CD14-positive monocyte (primary cell): ENCODE measurements at regions not wholly inside any gene's neighbourhood (a gene's known extent, or its start where the extent isn't known, plus 50 kb on each side); places are given as distances from the start of the nearest gene placed in this dataset.

Experiments
- DNase-seq, 3 donors: peaks; one replicate each; pipeline ENCODE4 v3.0.0-alpha.2; 2011 to 2022
- H2AFZ ChIP-seq: 2 replicates; pipeline ENCODE4 v1.6.0; 2012; ENCODE audit warnings: mild to moderate bottlenecking, low read depth, low read length, inconsistent platforms; ENCODE audit not compliant: insufficient read depth, poor library complexity, severe bottlenecking
- H3K27ac ChIP-seq, 2 donors: 1 replicate in 1 of 2; 2 replicates in 1 of 2; pipeline ENCODE4 v1.5.1; 2012 to 2013; ENCODE audit warnings: low read length in 2 of 2, control low read depth in 1 of 2, inconsistent platforms in 1 of 2, low read depth in 1 of 2, mild to moderate bottlenecking in 1 of 2
- H3K27me3 ChIP-seq, 2 donors: one replicate each; pipeline versions ENCODE4 v1.6.0 to v1.6.1; 2011 to 2013; ENCODE audit warnings: low read length in 2 of 2; ENCODE audit not compliant: control insufficient read depth in 2 of 2, insufficient read depth in 2 of 2
- H3K36me3 ChIP-seq, 2 donors: replicated peaks in 1 of 2; 1 replicate in 1 of 2; 2 replicates in 1 of 2; pipeline versions ENCODE4 v1.5.1 to v1.6.1; 2012 to 2013; ENCODE audit warnings: low read length in 2 of 2, control low read depth in 1 of 2, inconsistent platforms in 1 of 2, mild to moderate bottlenecking in 1 of 2; ENCODE audit not compliant: insufficient read depth in 2 of 2, control insufficient read depth in 1 of 2
- H3K4me1 ChIP-seq, 2 donors: 1 replicate in 1 of 2; 2 replicates in 1 of 2; pipeline versions ENCODE4 v1.5.1 to v1.6.1; 2012 to 2013; ENCODE audit warnings: low read length in 2 of 2, control low read depth in 1 of 2, inconsistent platforms in 1 of 2, mild to moderate bottlenecking in 1 of 2, moderate library complexity in 1 of 2; ENCODE audit not compliant: insufficient read depth in 2 of 2, control insufficient read depth in 1 of 2
- H3K4me2 ChIP-seq: replicated peaks from 2 replicates; pipeline ENCODE3; 2012; ENCODE audit warnings: low read length, moderate library complexity, mild to moderate bottlenecking; ENCODE audit not compliant: poor library complexity, severe bottlenecking; ENCODE audit errors: extremely low read depth
- H3K4me3 ChIP-seq, 3 experiments: fragments of 200-600 bp in 1 of 3; sonication (generic) in 1 of 3; replicated peaks in 1 of 3; 1 replicate in 2 of 3; 2 replicates in 1 of 3; pipeline ENCODE4 v1.5.1; 2011 to 2013; ENCODE audit warnings: low read length in 3 of 3, mild to moderate bottlenecking in 3 of 3, control low read depth in 2 of 3, low read depth in 2 of 3, inconsistent platforms in 1 of 3, moderate library complexity in 1 of 3
- H3K79me2 ChIP-seq: 2 replicates; pipeline ENCODE4 v1.6.0; 2012; ENCODE audit warnings: mild to moderate bottlenecking, control low read depth, inconsistent platforms, low read length, moderate library complexity; ENCODE audit not compliant: insufficient read depth
- H3K9ac ChIP-seq: 2 replicates; pipeline ENCODE4 v1.6.0; 2017; ENCODE audit warnings: low read length, mild to moderate bottlenecking; ENCODE audit not compliant: insufficient read depth, poor library complexity, severe bottlenecking
- H3K9me3 ChIP-seq, 2 donors: replicated peaks in 1 of 2; 1 replicate in 1 of 2; 2 replicates in 1 of 2; pipeline versions ENCODE4 v1.5.1 to v1.6.1; 2012 to 2013; ENCODE audit warnings: low read length in 2 of 2, control low read depth in 1 of 2; ENCODE audit not compliant: control insufficient read depth in 1 of 2, insufficient read depth in 1 of 2
- H4K20me1 ChIP-seq: 2 replicates; pipeline ENCODE4 v1.6.0; 2012; ENCODE audit warnings: mild to moderate bottlenecking, low read length, control low read depth, moderate library complexity; ENCODE audit not compliant: insufficient read depth
- H3K27ac Mint-ChIP-seq, 7 donors: one replicate each; pipeline ENCODE4 v1.8.0; 2020; ENCODE audit warnings: mild to moderate bottlenecking in 7 of 7, mixed read lengths in 7 of 7, moderate library complexity in 6 of 7, inconsistent platforms in 2 of 7
- H3K27me3 Mint-ChIP-seq, 3 donors: one replicate each; pipeline ENCODE4 v1.8.0; 2021 to 2022; ENCODE audit warnings: low read depth in 3 of 3, mild to moderate bottlenecking in 3 of 3, mixed read lengths in 3 of 3, moderate library complexity in 3 of 3, inconsistent platforms in 1 of 3
- H3K36me3 Mint-ChIP-seq, 2 donors: one replicate each; pipeline ENCODE4 v1.8.0; 2020; ENCODE audit warnings: mixed read lengths in 2 of 2, inconsistent platforms in 1 of 2, mild to moderate bottlenecking in 1 of 2
- H3K4me1 Mint-ChIP-seq: one replicate; pipeline ENCODE4 v1.8.0; 2020; ENCODE audit warnings: mild to moderate bottlenecking, mixed read lengths
- H3K4me3 Mint-ChIP-seq, 2 donors: one replicate each; pipeline ENCODE4 v1.8.0; 2020; ENCODE audit warnings: mild to moderate bottlenecking in 2 of 2, mixed read lengths in 2 of 2, moderate library complexity in 1 of 2
- H3K9me3 Mint-ChIP-seq, 7 donors: one replicate each; pipeline ENCODE4 v1.8.0; 2020 to 2022; ENCODE audit warnings: mixed read lengths in 7 of 7, mild to moderate bottlenecking in 6 of 7, moderate library complexity in 6 of 7, inconsistent platforms in 2 of 7
- CTCF ChIP-seq: fragments of 200-600 bp; IDR thresholded peaks from one replicate; pipeline ENCODE4 v1.8.0; 2022; ENCODE audit warnings: antibody characterized with exemption, mild to moderate bottlenecking
- WGBS: methylation state at CpG from one replicate; pipeline ENCODE4 v1.1.5; 2013; ENCODE audit warnings: missing lambda C conversion rate; ENCODE audit not compliant: insufficient coverage; 5-methylcytosine and 5-hydroxymethylcytosine counted together
- intact Hi-C, 2 donors: fragments of 100-400 bp; cut with micrococcal nuclease; formaldehyde crosslinking; loops; one replicate each; pipeline versions ENCODE4 v1.15.0 to v1.15.1; 2023

- Histone ChIP-seq H2AFZ (no peak overlapping the region), H3K4me2 (no peak overlapping the region), H3K79me2 (no peaks in the 10 kb centered on the region), H3K9me3 (peaks cover 8 to 11% of the 10 kb centered on the region in 2 donors), H3K4me1 (no peaks in the 10 kb centered on the region), H3K27me3 (no peaks in the 10 kb centered on the region), H3K27ac (no peak overlapping the region), H3K9ac (no peak overlapping the region), H3K36me3 (no peaks in the 10 kb centered on the region), H3K4me3 (no peak overlapping the region), H4K20me1 (no peaks in the 10 kb centered on the region)
- intact Hi-C loops, result no loop called here
- H3K27ac Mint-ChIP-seq, result no peak overlapping the region
- H3K27me3 Mint-ChIP-seq, result no peaks in the 10 kb centered on the region
- no peaks in the 10 kb centered on the region for H3K36me3 Mint-ChIP-seq
- peaks cover 3 to 8% (median 5%) of the 10 kb centered on the region in 7 donors for H3K9me3 Mint-ChIP-seq
- H3K4me3 Mint-ChIP-seq, result no peak overlapping the region
- H3K4me1 Mint-ChIP-seq, result no peaks in the 10 kb centered on the region
- DNase-seq, result no peak
- no peak for TF ChIP-seq CTCF
- no CpG with 5 or more reads among the region's 2 CpGs for WGBS
Measured at GRCh38 chr18:28466204-28466603, 289.3 kb upstream of the CDH2 start.

- no peaks in the 10 kb centered on the region for H3K79me2 ChIP-seq
- no peaks in the 10 kb centered on the region for H4K20me1 ChIP-seq
- H3K4me3 ChIP-seq, result no peak overlapping the region
- TF ChIP-seq CTCF, result no peak
- H3K36me3 Mint-ChIP-seq, result no peaks in the 10 kb centered on the region
- no peaks in the 10 kb centered on the region for H3K4me1 ChIP-seq
- WGBS, result 100% methylated on average over 1 of the region's 2 CpGs
- H3K27ac Mint-ChIP-seq, result no peak overlapping the region
- H3K9me3 ChIP-seq, result peaks cover 8% of the 10 kb centered on the region in 2 donors
- no peaks in the 10 kb centered on the region for H3K27me3 Mint-ChIP-seq
- no peak overlapping the region for H3K4me2 ChIP-seq
- no peaks in the 10 kb centered on the region for H3K36me3 ChIP-seq
- no peak overlapping the region for H2AFZ ChIP-seq
- peaks cover 0 to 14% (median 3%) of the 10 kb centered on the region in 7 donors for H3K9me3 Mint-ChIP-seq
- no peak overlapping the region for H3K9ac ChIP-seq
- no peak overlapping the region for H3K27ac ChIP-seq
- no peaks in the 10 kb centered on the region for H3K4me1 Mint-ChIP-seq
- no peaks in the 10 kb centered on the region for H3K27me3 ChIP-seq
- intact Hi-C loops, result no loop called here
- DNase-seq, result no peak
- H3K4me3 Mint-ChIP-seq, result no peak overlapping the region
Measured at GRCh38 chr18:28459587-28459986, 282.7 kb upstream of the CDH2 start.
